Dendritic cell treated with granulocyte-macrophage colony-stimulating factor and Interleukin-4, amounts not matched to agents 40 ng/mL and 50 ng/mL, for 4 days (primary cell): ENCODE measurements at regions not wholly inside any gene's neighbourhood (a gene's known extent, or its start where the extent isn't known, plus 50 kb on each side); places are given as distances from the start of the nearest gene placed in this dataset.
A peak's percentile ranks its signal among the peaks of the same experiment; 100 is the strongest.
"Not testable (repeated sequence)": the region's sequence is repeated elsewhere in the genome, so short reads cannot be mapped to it uniquely, and the experiment has no call there.

ENCODE experiments used
- H3K27ac Mint-ChIP-seq: one replicate; pipeline ENCODE4 v1.8.0; 2022; ENCODE audit warnings: mild to moderate bottlenecking, mixed read lengths
- H3K27me3 Mint-ChIP-seq: one replicate; pipeline ENCODE4 v1.8.0; 2022; ENCODE audit warnings: mild to moderate bottlenecking, mixed read lengths
- H3K36me3 Mint-ChIP-seq: one replicate; pipeline ENCODE4 v1.8.0; 2022; ENCODE audit warnings: low read depth, mixed read lengths
- H3K4me1 Mint-ChIP-seq: one replicate; pipeline ENCODE4 v1.8.0; 2022; ENCODE audit warnings: low read depth, mixed read lengths
- H3K4me3 Mint-ChIP-seq: one replicate; pipeline ENCODE4 v1.8.0; 2022; ENCODE audit warnings: mild to moderate bottlenecking, moderate library complexity, mixed read lengths
- H3K9me3 Mint-ChIP-seq: one replicate; pipeline ENCODE4 v1.8.0; 2022; ENCODE audit warnings: mixed read lengths
- intact Hi-C: fragments of 100-400 bp; cut with micrococcal nuclease; formaldehyde crosslinking; loops from one replicate; pipeline ENCODE4 v1.15.0; 2022

DNA sequence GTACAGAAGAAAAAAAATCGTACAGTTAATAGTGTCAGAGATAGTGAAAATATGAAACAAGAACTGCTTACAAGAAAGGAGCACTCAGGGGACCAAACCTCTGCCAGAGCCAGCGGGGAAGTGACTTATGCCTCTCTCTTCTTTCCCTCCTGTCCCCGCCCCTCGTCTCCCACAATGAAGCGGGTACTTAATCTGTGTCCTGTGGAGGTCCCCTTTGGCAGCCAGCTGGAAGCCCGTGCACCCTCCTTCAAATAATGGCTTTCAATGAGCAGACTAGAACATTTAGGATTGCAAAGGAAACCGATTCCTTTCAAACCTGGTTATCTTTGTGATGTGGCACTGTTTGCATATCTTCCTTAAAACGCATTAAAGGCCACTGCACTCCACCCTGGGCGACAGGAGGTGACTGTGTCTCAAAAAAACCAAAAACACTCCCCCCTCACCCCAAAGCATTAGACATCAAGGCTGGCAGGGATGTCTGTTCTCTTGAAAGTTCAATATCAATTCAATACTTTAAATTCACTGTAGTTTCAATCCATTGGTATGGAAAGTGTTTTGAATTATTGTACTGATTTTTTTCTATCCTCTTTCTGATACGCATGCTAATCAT lies 51.7 kb downstream of the PPIAL4C start:
- H3K27me3 Mint-ChIP-seq, H3K4me3 Mint-ChIP-seq, H3K36me3 Mint-ChIP-seq, H3K9me3 Mint-ChIP-seq, intact Hi-C loops: not testable (repeated sequence)
- peak overlapping the region; percentile 100 for H3K27ac Mint-ChIP-seq
- H3K4me1 Mint-ChIP-seq: peaks cover 30% of the 10 kb centered on the region

DNA sequence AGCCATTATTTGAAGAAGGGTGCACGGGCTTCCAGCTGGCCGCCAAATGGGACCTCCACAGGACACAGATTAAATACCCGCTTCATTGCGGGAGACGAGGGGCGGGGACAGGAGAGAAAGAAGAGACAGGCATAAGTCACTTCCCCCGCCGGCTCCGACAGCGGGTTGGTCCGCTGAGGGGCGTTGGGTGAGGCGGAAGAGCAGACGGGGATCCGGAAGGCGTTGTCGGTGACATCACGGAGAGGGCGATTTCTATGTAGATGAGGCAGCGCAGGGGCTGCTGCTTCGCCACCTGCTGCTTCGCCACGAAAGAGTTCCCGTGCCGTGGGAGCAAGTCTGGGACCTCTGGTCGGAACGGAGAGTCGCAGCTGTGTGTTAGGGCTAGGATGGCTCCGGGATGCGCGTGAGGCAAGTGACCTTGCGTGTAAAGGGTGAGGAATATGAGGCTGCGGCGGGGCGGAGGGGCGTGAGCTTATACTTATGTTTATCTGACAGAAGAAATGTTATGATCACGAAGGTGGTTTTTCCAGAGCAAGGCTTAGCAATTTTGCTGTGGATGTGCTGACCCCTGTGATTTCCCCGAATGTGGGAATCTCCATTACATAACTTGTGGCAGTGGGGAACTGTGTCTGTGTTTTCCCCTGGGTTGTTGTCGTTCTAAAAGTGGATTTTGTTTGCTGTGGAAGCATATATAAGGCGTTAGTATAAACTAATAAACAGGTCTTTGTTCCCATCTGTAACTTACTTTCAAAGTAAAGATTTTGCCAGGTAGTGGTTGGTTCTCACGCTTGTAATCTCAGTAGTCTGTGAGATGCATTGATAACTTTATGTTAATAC lies 52.9 kb downstream of the PPIAL4C start:
- H3K27me3 Mint-ChIP-seq, intact Hi-C loops, H3K9me3 Mint-ChIP-seq, H3K36me3 Mint-ChIP-seq: not testable (repeated sequence)
- peak overlapping the region; percentile 100 for H3K27ac Mint-ChIP-seq
- H3K4me1 Mint-ChIP-seq: peaks cover 30% of the 10 kb centered on the region
- peak overlapping the region; percentile 98 for H3K4me3 Mint-ChIP-seq

DNA sequence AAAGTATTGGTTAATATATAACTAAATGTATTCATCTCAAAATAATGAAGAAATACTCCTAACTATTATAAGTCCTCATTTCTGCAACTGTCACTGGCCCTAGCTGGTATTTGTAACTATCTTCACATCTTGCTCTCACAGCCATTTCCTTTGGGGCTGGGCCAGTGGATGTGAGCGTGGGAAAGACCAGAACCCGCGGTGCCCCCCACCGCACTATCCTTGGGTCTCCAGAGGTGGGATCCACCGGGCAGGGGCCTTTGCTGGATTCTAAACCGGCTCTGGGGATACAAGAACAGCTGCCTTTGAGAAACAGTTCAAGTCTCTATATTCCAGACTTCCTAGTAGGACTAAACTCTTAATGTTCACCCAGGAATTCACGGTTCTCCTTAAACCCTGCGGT lies 54.8 kb downstream of the PPIAL4C start:
- H3K27ac Mint-ChIP-seq, H3K27me3 Mint-ChIP-seq, intact Hi-C loops, H3K36me3 Mint-ChIP-seq, H3K4me3 Mint-ChIP-seq, H3K9me3 Mint-ChIP-seq: not testable (repeated sequence)
- peaks cover 30% of the 10 kb centered on the region for H3K4me1 Mint-ChIP-seq

DNA sequence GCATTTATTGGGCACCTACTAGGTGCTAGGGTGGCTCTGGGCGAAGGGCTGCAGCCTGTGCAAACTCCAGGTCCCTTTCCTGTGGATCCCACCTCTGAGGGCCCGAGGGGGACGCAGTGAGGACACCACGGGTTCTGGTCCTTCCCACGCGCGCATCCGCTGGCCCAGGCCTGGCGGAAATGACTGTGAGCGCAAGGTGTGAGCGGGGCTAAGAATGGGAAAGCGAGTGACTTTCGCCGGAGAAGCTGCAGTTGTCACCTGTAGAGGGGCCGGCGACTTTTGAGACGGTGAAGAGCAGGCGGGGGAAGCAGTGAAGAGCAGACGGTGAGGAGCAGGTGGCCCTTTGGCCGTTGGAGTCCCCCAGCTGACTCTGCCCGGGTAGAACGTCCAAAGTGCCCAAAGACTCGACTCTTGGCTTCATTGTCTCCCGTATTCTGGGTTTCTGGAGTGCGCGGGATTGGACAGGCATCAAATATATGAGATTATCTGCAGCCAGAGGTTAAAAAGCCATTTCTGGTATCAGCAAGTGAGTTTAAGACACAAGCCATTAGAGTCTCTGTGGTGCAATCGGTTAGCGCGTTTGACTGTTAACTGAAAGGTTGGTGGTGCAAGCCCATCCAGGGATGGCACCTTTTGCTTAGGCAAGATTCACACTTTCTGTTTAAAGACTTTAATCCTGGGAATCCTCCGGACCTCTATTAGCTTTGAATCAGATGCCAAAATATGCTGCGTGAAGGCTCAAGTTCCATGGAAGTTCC lies 55.4 kb downstream of the PPIAL4C start:
- H3K27ac Mint-ChIP-seq, H3K9me3 Mint-ChIP-seq, H3K36me3 Mint-ChIP-seq, H3K4me3 Mint-ChIP-seq, H3K27me3 Mint-ChIP-seq, intact Hi-C loops: not testable (repeated sequence)
- H3K4me1 Mint-ChIP-seq: peaks cover 30% of the 10 kb centered on the region

DNA sequence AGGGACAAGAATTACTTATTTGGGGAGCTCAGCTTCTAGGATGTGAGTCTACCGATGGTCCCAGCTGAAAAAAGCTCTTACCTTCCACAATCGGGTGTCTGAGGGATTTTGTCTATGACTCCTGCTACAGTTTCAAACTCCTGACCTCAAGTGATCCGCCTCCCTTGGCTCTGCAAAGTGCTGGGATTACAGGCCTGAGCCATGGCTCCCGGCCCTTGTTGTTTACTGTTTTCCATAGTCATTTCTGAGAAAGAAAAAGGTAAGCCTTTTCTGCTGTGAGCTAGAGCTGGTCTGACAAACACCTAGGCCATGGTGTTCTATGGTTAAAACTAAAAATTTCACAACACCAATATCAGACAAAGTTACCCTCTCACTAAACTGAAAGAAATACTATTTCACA lies 57.5 kb downstream of the PPIAL4C start:
- intact Hi-C loops, H3K4me3 Mint-ChIP-seq, H3K27ac Mint-ChIP-seq, H3K9me3 Mint-ChIP-seq, H3K36me3 Mint-ChIP-seq, H3K27me3 Mint-ChIP-seq: not testable (repeated sequence)
- H3K4me1 Mint-ChIP-seq: peaks cover 19% of the 10 kb centered on the region

DNA sequence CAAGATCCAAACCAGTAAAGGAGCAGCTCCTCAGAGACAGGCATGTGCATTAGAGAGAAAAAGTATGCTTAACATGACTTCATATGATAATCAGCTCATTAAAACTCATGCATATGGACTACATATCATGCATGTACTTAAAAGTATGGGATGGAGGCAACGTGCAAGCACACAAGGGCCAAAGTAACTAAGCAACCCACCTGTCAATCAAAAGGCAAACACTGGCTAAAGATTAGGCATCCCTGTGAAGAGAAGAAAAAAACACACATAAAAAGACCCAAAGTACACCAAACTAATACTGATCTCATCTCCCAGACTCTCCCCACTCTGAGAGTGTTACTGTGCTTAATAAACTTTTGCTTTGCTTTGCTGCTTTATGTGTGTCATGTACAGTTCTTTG lies 61.2 kb downstream of the PPIAL4C start:
- H3K9me3 Mint-ChIP-seq, H3K27ac Mint-ChIP-seq, H3K4me1 Mint-ChIP-seq, intact Hi-C loops, H3K27me3 Mint-ChIP-seq, H3K4me3 Mint-ChIP-seq, H3K36me3 Mint-ChIP-seq: not testable (repeated sequence)

DNA sequence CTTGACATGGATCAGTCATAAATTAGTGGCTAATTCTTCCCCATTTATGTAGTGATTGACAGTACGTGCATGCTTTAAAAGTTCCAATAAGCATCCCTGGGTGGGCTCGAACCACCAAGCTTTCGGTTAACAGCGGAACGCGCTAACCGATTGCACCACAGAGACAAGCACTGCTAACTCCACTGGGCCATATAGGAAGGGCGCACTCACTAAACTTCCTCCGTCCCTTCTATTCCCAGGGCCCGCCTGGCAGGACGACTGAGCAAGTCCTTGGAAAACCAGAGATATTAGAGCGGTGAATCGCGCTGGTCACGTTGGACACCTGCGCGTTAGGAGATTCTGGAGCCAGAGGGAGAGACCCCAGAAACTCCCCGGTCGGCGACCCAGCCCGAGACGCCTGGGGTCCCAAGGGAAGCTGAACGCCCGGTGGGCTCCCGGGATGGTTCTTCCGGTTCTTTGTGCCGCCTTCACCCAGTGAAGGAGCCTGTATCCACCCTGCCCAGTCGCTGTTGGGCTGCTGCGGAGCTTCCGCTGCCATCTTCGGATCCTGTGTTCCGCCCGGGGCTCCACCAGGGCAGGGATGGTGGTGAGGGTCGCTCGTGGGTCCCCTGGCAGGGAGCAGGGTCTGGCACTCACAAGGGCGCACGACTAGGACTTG lies 62.8 kb downstream of the PPIAL4C start:
- H3K27me3 Mint-ChIP-seq, H3K36me3 Mint-ChIP-seq, H3K4me1 Mint-ChIP-seq, H3K9me3 Mint-ChIP-seq, intact Hi-C loops: not testable (repeated sequence)
- Mint-ChIP-seq H3K4me3 (peak overlapping the region; percentile 80), H3K27ac (peak overlapping the region; percentile 75)

DNA sequence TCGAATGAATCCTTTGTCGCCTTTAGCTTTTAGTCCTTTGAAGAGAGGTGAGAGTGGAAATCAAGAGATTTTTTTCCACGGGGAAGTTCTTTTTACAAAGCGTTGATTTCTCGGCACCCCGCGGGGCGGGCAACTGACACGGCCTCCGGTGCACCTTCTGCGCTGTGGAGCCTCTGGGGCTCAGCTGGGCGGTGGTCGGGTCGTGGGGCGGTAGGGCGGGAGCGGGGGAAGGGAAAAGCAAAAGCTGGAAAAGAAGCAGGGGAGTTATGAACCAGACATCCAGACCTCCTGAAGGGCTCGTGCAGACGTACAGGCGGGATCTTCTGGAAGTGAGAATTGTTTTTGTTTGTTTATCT lies 63.3 kb downstream of the PPIAL4C start:
- Mint-ChIP-seq H3K27ac (peak overlapping the region; percentile 75), H3K4me3 (peak overlapping the region; percentile 80)
- intact Hi-C loops, H3K27me3 Mint-ChIP-seq, H3K4me1 Mint-ChIP-seq, H3K36me3 Mint-ChIP-seq, H3K9me3 Mint-ChIP-seq: not testable (repeated sequence)

DNA sequence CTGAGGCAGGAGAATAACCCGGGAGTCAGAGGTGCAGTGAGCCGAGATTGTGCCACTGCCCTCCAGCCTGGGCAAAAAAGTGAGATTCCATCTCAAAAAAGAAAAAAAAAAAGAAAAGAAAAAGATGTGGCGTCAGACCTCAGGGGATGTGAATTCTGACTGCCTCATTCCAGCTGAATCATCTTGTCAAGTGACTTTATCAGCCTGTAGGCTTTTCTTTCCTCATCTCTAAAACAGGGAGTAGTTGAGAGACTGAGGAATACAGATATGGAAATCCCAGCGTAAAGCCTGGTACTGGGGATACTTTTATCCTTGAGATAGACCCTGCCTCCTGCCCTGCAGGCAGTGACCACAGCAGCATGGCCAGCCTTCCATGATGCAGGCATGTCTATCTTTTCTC lies 74.1 kb downstream of the PPIAL4C start:
- H3K27ac Mint-ChIP-seq, H3K9me3 Mint-ChIP-seq, H3K27me3 Mint-ChIP-seq, H3K4me3 Mint-ChIP-seq, intact Hi-C loops, H3K36me3 Mint-ChIP-seq, H3K4me1 Mint-ChIP-seq: not testable (repeated sequence)

DNA sequence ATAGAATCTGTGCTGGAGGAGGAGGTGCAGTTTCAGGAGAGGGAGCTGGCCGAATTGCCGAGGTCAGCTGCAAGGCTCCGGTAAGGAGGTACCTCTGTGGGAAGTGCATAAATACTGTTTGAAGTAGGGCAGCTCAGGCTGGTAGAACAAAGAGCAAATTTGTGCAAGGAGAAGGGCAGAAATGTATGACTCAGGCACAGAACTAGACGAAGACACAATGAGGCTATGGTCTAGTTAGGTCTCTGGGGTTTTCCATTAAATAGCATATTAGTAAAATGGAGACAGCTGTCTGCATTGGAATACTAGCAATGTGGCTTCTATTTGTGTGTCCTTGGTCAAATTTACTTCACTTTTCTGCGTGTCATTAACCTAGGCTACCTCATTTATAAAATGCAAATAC lies 74.5 kb downstream of the PPIAL4C start:
- H3K4me3 Mint-ChIP-seq, H3K9me3 Mint-ChIP-seq, H3K27ac Mint-ChIP-seq, H3K27me3 Mint-ChIP-seq, H3K36me3 Mint-ChIP-seq, intact Hi-C loops, H3K4me1 Mint-ChIP-seq: not testable (repeated sequence)

DNA sequence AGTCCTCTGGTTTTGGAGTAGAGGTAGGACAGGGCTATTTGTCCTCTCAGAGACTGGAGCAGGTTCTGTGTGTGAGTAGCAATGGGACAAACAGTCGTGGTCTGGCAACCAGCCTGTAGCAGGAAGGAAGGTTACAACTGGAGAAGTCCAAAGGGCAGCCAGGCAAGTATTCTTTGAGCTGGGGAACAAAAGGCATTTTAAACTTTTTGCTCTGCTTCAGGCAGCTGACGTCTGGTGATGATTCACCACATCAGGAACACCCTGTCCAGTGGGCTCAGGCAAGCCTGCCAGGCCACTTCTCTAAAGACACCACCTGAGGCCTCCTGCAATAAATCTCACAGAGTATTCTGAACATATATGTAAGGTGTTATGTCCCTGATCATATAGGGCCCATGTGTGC lies 81.0 kb downstream of the PPIAL4C start:
- H3K9me3 Mint-ChIP-seq, H3K27ac Mint-ChIP-seq, H3K36me3 Mint-ChIP-seq, H3K4me1 Mint-ChIP-seq, H3K4me3 Mint-ChIP-seq, intact Hi-C loops, H3K27me3 Mint-ChIP-seq: not testable (repeated sequence)

DNA sequence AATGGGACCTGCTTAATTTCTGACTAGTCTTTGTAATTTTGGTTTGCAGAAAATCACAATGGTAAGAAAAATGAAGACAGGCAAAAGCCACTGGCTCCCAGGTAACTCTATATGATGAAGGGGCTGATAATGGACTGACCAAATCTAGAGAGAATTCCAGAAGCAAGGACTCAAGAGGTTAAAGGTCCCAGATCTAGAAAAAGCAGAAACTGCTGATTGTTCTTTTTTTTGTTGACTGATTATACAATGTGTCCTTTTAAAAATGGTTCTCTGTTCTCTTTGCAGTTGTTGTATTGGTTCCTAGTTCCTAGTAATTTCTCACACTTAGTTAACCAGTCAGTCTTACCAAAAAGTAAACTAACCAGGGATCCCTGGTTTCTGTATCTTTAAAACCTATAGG lies 81.4 kb downstream of the PPIAL4C start:
- H3K27ac Mint-ChIP-seq, H3K4me3 Mint-ChIP-seq, intact Hi-C loops, H3K4me1 Mint-ChIP-seq, H3K9me3 Mint-ChIP-seq, H3K27me3 Mint-ChIP-seq, H3K36me3 Mint-ChIP-seq: not testable (repeated sequence)

DNA sequence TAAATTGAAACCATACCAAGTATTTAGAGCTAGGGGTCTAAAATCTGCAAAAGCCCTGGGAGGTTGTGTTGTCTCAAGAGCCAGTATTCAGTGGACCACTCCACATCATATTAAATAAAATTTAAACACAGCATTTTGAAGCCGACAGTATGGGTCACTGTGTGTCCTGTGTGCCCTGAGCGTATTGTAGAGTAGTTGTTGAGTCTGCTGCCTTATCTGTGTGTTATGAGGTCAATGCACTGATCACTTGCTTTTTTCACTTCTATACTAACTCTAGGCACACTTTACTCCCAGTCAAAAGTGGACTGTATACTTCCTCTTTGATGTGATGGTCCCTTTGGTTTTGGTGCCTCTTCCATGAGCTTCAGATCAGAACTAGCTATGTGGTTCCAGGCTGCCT lies 81.9 kb downstream of the PPIAL4C start:
- intact Hi-C loops, H3K4me3 Mint-ChIP-seq, H3K27ac Mint-ChIP-seq, H3K4me1 Mint-ChIP-seq, H3K27me3 Mint-ChIP-seq, H3K9me3 Mint-ChIP-seq, H3K36me3 Mint-ChIP-seq: not testable (repeated sequence)

DNA sequence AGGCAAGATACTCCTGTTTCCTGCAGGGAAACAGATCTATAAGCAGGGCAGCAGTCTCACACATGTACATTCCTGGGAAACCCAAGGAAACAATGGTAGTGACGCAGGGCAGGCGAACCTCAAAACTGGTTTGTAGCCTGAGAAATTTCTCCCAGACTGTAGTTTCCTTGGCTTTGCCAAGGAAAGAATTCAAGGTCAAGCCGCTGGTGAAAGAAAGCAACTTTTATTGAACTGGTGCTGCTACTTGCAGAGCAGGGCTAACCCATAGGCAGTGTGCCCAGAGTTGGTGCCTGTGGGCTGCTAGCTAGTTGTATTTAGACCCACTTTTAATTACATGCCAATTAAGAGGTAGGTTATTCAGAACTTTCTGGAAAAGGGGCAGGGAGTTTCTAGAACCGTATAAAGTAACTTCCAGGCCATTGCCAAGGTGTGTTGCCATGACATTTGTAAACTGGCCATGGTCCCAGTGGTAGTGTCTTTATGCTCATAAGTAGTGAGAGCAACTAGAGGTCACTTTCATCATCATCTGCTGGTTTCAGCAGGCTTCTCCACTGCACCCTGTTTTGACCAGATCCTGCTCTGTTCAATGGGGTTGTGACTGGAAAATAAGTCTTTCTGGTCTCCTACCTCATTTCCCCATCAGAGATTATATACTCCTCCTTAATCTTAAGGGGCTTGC lies 89.7 kb downstream of the PPIAL4C start:
- H3K9me3 Mint-ChIP-seq, H3K27ac Mint-ChIP-seq, H3K36me3 Mint-ChIP-seq, H3K27me3 Mint-ChIP-seq, H3K4me1 Mint-ChIP-seq, H3K4me3 Mint-ChIP-seq, intact Hi-C loops: not testable (repeated sequence)
